ENCODE measurements at regions not wholly inside any gene's neighbourhood (a gene's known extent, or its start where the extent isn't known, plus 50 kb on each side); places are given as distances from the start of the nearest gene placed in this dataset.
A peak's percentile ranks its signal among the peaks of the same experiment; 100 is the strongest.
"Not testable (repeated sequence)": the region's sequence is repeated elsewhere in the genome, so short reads cannot be mapped to it uniquely, and the experiment has no call there.

DNA sequence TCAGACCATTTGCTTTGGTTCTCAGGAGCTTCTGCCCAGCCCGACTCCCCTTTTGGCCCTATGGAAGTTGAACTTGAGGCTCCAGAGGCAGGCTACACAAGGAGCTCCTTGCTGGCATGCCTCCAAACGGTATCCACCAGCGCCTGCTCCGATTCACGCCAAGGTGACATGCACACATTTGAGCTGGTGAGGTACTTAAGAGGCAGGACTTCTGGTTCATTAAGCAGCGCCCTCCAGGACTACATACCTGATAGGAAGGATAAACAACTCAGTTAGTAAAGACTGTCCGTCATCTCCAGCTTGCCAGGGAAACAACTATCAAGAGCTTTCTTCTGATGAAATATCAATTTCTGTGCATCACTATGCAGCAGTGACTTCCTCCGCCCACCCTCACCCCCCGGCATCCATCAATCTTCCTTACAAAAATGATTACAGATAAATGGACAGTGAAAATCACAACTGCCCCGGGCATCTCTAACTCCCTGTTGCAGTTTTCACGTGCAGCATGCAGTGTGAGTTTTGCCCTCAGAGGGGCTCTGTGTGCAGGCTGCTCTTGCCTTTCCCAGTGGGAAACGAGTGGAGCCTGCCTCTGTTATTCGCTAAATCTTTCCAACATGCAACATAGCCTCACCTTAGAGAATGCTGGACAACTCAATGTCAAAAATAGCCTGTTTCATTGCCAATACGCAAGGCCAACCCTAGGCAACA lies 122.9 kb downstream of the ARRDC4 start:
- ATAC-seq, result no peak
- TF ChIP-seq ISL1 (CRISPR knock-in tag; IDR thresholded peaks at IDR 0.05) (no peak), TCF4 (CRISPR knock-in tag; IDR thresholded peaks at IDR 0.05; ENCODE audit: borderline replicate concordance) (no peak), SNAI2 (CRISPR knock-in tag; IDR thresholded peaks at IDR 0.05) (no peak), ZNF70 (CRISPR knock-in tag; IDR thresholded peaks at IDR 0.05) (no peak), GLIS3 (CRISPR knock-in tag; IDR thresholded peaks at IDR 0.05) (no peak), OSR1 (CRISPR knock-in tag; IDR thresholded peaks at IDR 0.05) (no peak), ZNF8 (CRISPR knock-in tag; IDR thresholded peaks at IDR 0.05) (no peak), BACH2 (CRISPR knock-in tag; IDR thresholded peaks at IDR 0.05; ENCODE audit: borderline replicate concordance) (no peak)

DNA sequence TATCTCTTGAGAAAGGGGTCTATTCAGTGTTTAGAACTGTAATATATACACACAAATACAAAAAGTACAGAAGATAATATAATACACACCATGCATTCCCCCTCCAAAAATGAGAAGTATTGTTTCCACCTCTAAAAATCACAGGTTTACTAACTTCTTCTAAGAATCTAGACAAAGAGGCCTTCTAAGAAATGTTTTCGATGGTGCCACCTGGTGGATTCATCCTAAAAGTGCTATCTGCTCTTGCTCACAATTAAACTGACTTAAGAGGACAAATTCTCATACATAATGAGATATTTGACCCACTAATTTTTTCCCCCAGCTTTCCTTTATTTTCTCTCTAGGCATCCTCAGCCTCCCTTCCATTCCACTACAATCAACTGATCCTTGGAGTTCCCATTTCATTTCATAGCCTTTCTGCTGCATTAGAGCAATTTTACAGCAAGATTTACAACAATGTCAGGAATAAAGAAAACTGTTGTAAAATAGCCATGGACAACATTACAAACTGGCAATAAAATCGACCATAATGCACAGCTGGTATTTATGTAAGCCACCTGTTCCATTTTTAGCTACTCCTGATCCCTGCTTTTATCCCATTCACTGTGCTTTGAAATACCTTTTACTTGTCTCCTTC lies 124.6 kb downstream of the ARRDC4 start:
- no peak for TF ChIP-seq ISL1 (CRISPR knock-in tag; IDR thresholded peaks at IDR 0.05)
- no peak for TF ChIP-seq ZNF70 (CRISPR knock-in tag; IDR thresholded peaks at IDR 0.05)
- no peak for TF ChIP-seq ZNF8 (CRISPR knock-in tag; IDR thresholded peaks at IDR 0.05)
- TF ChIP-seq ESRRG (CRISPR knock-in tag; IDR thresholded peaks at IDR 0.05), result no peak
- TF ChIP-seq CSDC2 (CRISPR knock-in tag; IDR thresholded peaks at IDR 0.05), result no peak
- TF ChIP-seq TCF4 (CRISPR knock-in tag; IDR thresholded peaks at IDR 0.05; ENCODE audit: borderline replicate concordance), result no peak
- TF ChIP-seq TOX (CRISPR knock-in tag; IDR thresholded peaks at IDR 0.05; ENCODE audit: borderline replicate concordance), result no peak
- TF ChIP-seq, protein P1, sequence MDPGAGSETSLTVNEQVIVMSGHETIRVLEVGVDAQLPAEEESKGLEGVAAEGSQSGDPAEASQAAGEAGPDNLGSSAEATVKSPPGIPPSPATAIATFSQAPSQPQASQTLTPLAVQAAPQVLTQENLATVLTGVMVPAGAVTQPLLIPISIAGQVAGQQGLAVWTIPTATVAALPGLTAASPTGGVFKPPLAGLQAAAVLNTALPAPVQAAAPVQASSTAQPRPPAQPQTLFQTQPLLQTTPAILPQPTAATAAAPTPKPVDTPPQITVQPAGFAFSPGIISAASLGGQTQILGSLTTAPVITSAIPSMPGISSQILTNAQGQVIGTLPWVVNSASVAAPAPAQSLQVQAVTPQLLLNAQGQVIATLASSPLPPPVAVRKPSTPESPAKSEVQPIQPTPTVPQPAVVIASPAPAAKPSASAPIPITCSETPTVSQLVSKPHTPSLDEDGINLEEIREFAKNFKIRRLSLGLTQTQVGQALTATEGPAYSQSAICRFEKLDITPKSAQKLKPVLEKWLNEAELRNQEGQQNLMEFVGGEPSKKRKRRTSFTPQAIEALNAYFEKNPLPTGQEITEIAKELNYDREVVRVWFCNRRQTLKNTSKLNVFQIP (CRISPR knock-in tag; IDR thresholded peaks at IDR 0.05; ENCODE audit: borderline replicate concordance, low read depth), result no peak
- no peak for TF ChIP-seq ZFP3 (CRISPR knock-in tag; IDR thresholded peaks at IDR 0.05)

DNA sequence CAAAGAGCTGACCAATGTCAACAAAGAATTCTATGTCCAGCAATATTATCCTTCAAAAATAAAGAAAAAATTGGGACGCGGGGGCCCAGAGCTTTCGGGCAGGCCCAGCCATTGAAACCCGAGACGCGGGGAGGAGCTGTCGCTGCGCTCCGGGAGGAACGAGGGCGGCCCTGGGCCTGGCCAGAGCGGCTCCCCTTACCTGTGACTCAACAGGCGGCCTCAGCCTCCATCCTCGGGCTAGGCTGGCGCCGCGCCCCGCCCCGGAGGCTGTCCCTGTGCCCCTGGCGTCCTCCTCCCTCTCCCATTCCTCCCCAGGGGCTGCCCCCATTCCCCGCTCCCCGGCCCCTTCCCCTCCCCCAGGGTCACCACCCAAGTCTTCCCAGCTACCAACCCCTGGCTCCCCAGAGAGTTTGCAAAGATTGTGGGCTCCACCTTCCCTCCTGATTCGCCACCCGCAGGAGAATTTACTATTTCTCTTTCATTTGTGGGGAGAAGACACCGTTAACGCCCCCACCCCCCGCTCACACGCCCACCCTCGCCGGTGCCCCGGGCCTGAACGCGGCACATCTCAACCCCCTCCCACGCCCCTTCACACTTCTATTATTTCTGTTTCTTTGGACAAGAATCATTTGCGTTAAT lies 127.9 kb downstream of the ARRDC4 start:
- peak; percentile 97 for ATAC-seq

More for the DNA sequence above, 124.6 kb downstream of the ARRDC4 start:
- peak; percentile 54; the same call in 2 of the 3 replicates for ATAC-seq

DNA sequence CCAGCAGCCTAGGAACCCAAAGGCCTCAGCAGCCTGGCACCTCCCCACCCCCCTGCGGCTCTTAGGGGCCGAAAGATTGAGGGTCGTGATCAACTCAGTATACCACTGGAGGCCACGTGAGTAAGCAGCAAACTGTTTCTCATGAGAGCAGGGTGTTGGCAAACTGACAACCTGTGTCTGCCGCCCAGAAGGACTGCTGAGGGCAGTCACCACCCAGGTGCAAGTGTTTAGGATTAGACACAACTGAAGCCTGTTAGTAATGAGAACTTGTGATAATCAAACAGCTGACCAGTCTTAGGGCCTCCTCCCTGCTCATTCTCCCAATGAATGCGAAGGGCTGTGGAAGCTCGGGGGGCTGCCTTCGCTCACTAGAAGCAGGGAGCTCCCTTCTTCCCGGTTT lies 128.8 kb downstream of the ARRDC4 start:
- ATAC-seq, result not testable (repeated sequence)

DNA sequence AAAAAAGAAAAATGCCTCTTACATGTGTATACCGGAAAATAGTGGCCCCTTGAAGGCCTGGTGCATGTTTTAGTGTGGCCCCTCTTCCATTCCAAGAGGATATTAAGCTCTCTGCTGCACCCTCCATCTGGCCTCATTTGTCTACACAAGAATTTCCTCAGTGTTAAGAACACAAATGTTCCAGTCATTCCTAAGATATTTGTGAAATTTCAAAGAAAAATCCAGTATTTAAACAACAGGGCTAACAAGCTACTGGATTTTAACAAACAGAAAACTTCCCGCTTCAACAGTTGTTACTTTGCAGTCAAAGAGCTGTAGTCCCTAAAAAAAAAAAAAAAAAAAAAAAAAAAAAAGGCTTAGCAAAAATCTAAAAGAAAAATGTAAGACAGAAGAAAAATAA lies 137.5 kb downstream of the ARRDC4 start:
- not testable (repeated sequence) for ATAC-seq

DNA sequence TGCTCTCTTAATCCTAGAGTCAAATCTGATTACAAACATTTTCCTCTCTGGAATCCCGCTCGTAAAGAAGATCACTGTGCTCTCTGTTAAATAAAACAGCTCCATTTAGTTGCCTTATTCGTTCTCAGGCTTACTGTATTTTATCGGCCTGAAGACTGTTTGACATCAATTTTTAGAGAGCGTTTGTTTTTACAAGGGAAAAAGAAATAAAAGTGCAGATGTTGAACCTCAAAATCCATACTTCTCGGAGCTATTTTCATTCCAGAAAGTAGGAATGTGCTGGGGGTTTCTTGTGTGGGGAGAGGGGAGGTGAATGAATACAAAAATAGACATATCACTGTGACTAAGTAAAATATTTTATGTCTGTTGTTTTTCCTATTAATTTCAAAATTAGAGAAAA lies 140.1 kb downstream of the ARRDC4 start:
- not testable (repeated sequence) for ATAC-seq

DNA sequence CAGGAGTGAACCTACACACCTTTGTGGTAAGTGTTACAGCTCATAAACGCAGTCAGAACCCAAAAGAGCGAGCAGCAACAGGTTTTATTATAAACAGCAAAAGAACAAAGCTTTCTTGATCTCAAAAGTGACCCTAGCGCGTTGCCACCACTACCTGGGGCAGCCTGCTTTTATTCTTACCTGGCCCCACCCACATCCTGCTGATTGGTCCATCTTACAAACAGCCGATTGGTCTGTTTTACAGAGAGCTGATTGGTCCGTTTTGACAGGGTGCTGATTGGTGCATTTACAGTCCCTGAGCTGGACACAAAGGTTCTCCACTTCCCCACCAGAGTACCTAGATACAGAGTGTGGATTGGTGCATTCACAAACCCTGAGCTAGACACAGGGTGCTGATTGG lies 143.1 kb downstream of the ARRDC4 start:
- no peak for TF ChIP-seq RARB (CRISPR knock-in tag; IDR thresholded peaks at IDR 0.05)
- no peak for TF ChIP-seq PPARA (CRISPR knock-in tag; IDR thresholded peaks at IDR 0.05; ENCODE audit: borderline replicate concordance)
- TF ChIP-seq ARNTL (CRISPR knock-in tag; IDR thresholded peaks at IDR 0.05; ENCODE audit: borderline replicate concordance, low read depth), result no peak
- TF ChIP-seq, protein P2, sequence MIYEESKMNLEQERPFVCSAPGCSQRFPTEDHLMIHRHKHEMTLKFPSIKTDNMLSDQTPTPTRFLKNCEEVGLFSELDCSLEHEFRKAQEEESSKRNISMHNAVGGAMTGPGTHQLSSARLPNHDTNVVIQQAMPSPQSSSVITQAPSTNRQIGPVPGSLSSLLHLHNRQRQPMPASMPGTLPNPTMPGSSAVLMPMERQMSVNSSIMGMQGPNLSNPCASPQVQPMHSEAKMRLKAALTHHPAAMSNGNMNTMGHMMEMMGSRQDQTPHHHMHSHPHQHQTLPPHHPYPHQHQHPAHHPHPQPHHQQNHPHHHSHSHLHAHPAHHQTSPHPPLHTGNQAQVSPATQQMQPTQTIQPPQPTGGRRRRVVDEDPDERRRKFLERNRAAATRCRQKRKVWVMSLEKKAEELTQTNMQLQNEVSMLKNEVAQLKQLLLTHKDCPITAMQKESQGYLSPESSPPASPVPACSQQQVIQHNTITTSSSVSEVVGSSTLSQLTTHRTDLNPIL (CRISPR knock-in tag; IDR thresholded peaks at IDR 0.05; ENCODE audit: low read depth), result no peak
- no peak for TF ChIP-seq ZFP3 (CRISPR knock-in tag; IDR thresholded peaks at IDR 0.05)
- TF ChIP-seq ZC3H10 (CRISPR knock-in tag; IDR thresholded peaks at IDR 0.05), result no peak
- no peak for TF ChIP-seq ISL1 (CRISPR knock-in tag; IDR thresholded peaks at IDR 0.05)
- TF ChIP-seq, protein P3, sequence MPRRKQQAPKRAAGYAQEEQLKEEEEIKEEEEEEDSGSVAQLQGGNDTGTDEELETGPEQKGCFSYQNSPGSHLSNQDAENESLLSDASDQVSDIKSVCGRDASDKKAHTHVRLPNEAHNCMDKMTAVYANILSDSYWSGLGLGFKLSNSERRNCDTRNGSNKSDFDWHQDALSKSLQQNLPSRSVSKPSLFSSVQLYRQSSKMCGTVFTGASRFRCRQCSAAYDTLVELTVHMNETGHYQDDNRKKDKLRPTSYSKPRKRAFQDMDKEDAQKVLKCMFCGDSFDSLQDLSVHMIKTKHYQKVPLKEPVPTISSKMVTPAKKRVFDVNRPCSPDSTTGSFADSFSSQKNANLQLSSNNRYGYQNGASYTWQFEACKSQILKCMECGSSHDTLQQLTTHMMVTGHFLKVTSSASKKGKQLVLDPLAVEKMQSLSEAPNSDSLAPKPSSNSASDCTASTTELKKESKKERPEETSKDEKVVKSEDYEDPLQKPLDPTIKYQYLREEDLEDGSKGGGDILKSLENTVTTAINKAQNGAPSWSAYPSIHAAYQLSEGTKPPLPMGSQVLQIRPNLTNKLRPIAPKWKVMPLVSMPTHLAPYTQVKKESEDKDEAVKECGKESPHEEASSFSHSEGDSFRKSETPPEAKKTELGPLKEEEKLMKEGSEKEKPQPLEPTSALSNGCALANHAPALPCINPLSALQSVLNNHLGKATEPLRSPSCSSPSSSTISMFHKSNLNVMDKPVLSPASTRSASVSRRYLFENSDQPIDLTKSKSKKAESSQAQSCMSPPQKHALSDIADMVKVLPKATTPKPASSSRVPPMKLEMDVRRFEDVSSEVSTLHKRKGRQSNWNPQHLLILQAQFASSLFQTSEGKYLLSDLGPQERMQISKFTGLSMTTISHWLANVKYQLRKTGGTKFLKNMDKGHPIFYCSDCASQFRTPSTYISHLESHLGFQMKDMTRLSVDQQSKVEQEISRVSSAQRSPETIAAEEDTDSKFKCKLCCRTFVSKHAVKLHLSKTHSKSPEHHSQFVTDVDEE (CRISPR knock-in tag; IDR thresholded peaks at IDR 0.05), result no peak
- no peak for ATAC-seq

DNA sequence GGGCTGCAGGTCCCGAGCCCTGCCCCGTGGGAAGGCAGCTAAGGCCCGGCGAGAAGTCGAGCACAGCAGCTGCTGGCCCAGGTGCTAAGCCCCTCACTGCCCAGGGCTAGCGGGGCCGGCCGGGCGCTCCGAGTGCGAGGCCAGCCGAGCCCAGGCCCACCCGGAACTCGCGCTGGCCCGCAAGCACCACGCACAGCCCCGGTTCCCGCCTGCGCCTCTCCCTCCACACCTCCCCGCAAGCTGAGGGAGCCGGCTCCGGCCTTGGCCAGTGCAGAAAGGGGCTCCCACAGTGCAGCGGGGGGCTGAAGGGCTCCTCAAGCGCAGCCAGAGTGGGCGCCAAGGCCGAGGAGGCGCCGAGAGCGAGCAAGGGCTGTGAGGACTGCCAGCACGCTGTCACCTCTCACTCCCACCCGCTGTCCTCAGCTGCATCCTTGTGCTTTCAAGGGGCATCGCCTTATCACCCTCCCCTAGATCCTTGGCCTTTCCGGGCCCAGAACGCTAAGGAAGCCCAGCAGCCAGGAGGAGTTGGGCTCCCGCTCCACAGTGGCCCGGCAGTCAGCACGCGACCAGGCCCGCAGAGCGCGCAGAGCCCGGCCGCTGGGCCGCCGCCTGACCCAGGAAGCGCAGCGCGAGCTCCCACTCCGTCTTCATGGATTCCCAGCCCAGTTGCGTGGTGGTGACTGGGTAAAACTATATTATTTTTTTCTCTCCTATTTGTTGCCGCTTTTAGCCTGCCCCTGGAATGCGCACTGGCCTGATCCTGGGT lies 144.1 kb downstream of the ARRDC4 start:
- not testable (repeated sequence) for ATAC-seq

DNA sequence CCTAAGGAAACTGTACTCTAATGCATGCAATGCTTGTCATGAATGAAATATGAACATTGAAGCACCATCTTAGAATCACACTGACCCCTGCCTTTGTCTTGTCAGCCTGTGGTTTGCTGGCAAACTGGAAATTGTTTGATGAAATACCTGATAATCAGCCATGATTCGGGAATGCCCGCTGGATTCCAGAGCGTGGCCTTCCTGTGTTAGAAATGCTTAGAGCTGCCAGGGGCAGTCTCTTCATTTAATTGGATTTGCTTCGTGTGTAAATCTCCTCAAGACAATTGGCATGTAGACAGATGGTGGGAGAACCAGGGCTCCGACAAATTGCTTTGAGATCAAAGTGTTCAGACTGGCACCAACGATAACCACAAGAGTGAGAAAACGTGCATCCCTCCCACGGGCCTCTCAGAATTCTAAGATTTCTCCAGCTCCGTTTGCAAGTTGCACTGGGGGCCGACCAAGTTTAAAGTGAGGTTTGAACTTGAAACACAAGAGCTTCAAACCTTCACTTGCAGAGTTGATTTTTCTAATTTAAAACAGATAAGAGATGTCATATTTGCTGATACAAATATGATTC lies 146.2 kb downstream of the ARRDC4 start:
- ATAC-seq, result peak; percentile 70
